Stromal cell of bone marrow (primary cell): ENCODE measurements at regions not wholly inside any gene's neighbourhood (a gene's known extent, or its start where the extent isn't known, plus 50 kb on each side); places are given as distances from the start of the nearest gene placed in this dataset.
A peak's percentile ranks its signal among the peaks of the same experiment; 100 is the strongest.

Source experiments
- DNase-seq: peaks from one replicate; pipeline ENCODE4 v3.0.0-alpha.2; 2012; ENCODE audit warnings: low read depth

GRCh38 chr7:68485253-68485917 lies 1112.9 kb upstream of the AUTS2 start:
- no peak for DNase-seq

GRCh38 chr7:68488341-68489060 lies 1109.8 kb upstream of the AUTS2 start:
- DNase-seq: no peak

- no peak for DNase-seq
Measured at GRCh38 chr7:68491523-68492358, 1106.5 kb upstream of the AUTS2 start.

GRCh38 chr7:68492359-68492690 lies 1106.0 kb upstream of the AUTS2 start:
- DNase-seq: no peak

GRCh38 chr7:68503400-68503799 lies 1094.9 kb upstream of the AUTS2 start:
- no peak for DNase-seq

- no peak for DNase-seq
Measured at GRCh38 chr7:68504716-68505115, 1093.6 kb upstream of the AUTS2 start.

- no peak for DNase-seq
Measured at GRCh38 chr7:68505721-68506120, 1092.6 kb upstream of the AUTS2 start.

- no peak for DNase-seq
Measured at GRCh38 chr7:68507668-68508067, 1090.6 kb upstream of the AUTS2 start.

- DNase-seq: no peak
Measured at GRCh38 chr7:68509054-68509453, 1089.2 kb upstream of the AUTS2 start.

- DNase-seq: no peak
Measured at GRCh38 chr7:68509603-68510002, 1088.7 kb upstream of the AUTS2 start.

GRCh38 chr7:68511281-68511680 lies 1087.0 kb upstream of the AUTS2 start:
- no peak for DNase-seq

GRCh38 chr7:68512466-68512865 lies 1085.8 kb upstream of the AUTS2 start:
- DNase-seq: no peak

GRCh38 chr7:68518060-68518459 lies 1080.2 kb upstream of the AUTS2 start:
- DNase-seq: no peak

- no peak for DNase-seq
Measured at GRCh38 chr7:68524126-68524525, 1074.1 kb upstream of the AUTS2 start.

GRCh38 chr7:68529221-68529620 lies 1069.1 kb upstream of the AUTS2 start:
- DNase-seq: no peak

GRCh38 chr7:68535266-68535665 lies 1063.0 kb upstream of the AUTS2 start:
- no peak for DNase-seq

- no peak for DNase-seq
Measured at GRCh38 chr7:68537051-68537773, 1061.1 kb upstream of the AUTS2 start.

- no peak for DNase-seq
Measured at GRCh38 chr7:68537774-68538071, 1060.6 kb upstream of the AUTS2 start.

GRCh38 chr7:68542831-68543230 lies 1055.4 kb upstream of the AUTS2 start:
- no peak for DNase-seq

- no peak for DNase-seq
Measured at GRCh38 chr7:68544851-68545250, 1053.4 kb upstream of the AUTS2 start.

GRCh38 chr7:68547181-68547580 lies 1051.1 kb upstream of the AUTS2 start:
- peak; percentile 16 for DNase-seq

GRCh38 chr7:68547799-68548198 lies 1050.5 kb upstream of the AUTS2 start:
- no peak for DNase-seq

- no peak for DNase-seq
Measured at GRCh38 chr7:68550027-68550426, 1048.2 kb upstream of the AUTS2 start.
